ENCODE measurements at regions not wholly inside any gene's neighbourhood (a gene's known extent, or its start where the extent isn't known, plus 50 kb on each side); places are given as distances from the start of the nearest gene placed in this dataset.

GRCh38 chr5:116848954-116849581, 274.4 kb upstream of the SEMA6A start:
- H3K4me3 ChIP-seq (ENCODE audit: low read depth, low read length): no peak overlapping the region
- no peak for TF ChIP-seq CTCF (IDR thresholded peaks at IDR 0.05; ENCODE audit: insufficient read depth, low read depth, low read length)
- DNase-seq (ENCODE audit: low read depth): no peak

GRCh38 chr5:116847960-116848359, 273.3 kb upstream of the SEMA6A start:
- no peak overlapping the region for H3K4me3 ChIP-seq (ENCODE audit: low read depth, low read length)
- no peak for DNase-seq (ENCODE audit: low read depth)
- TF ChIP-seq CTCF (IDR thresholded peaks at IDR 0.05; ENCODE audit: insufficient read depth, low read depth, low read length): no peak

- TF ChIP-seq CTCF (IDR thresholded peaks at IDR 0.05; ENCODE audit: insufficient read depth, low read depth, low read length): no peak
- no peak for DNase-seq (ENCODE audit: low read depth)
- no peak overlapping the region for H3K4me3 ChIP-seq (ENCODE audit: low read depth, low read length)
Observed at GRCh38 chr5:116844015-116844414, 269.4 kb upstream of the SEMA6A start.

- peak; percentile 29 for DNase-seq (ENCODE audit: low read depth)
- TF ChIP-seq CTCF (IDR thresholded peaks at IDR 0.05; ENCODE audit: insufficient read depth, low read depth, low read length): no peak
- H3K4me3 ChIP-seq (ENCODE audit: low read depth, low read length): no peak overlapping the region
Observed at GRCh38 chr5:116842514-116842961, 267.9 kb upstream of the SEMA6A start.

GRCh38 chr5:116841734-116842133, 267.1 kb upstream of the SEMA6A start:
- no peak overlapping the region for H3K4me3 ChIP-seq (ENCODE audit: low read depth, low read length)
- DNase-seq (ENCODE audit: low read depth): no peak
- no peak for TF ChIP-seq CTCF (IDR thresholded peaks at IDR 0.05; ENCODE audit: insufficient read depth, low read depth, low read length)

GRCh38 chr5:116838011-116838536, 263.5 kb upstream of the SEMA6A start:
- no peak for TF ChIP-seq CTCF (IDR thresholded peaks at IDR 0.05; ENCODE audit: insufficient read depth, low read depth, low read length)
- DNase-seq (ENCODE audit: low read depth): peak; percentile 37

More at GRCh38 chr5:116838011-116838536, 263.5 kb upstream of the SEMA6A start:
- H3K4me3 ChIP-seq (ENCODE audit: low read depth, low read length): no peak overlapping the region
